GM03348 (cell line): ENCODE measurements at regions not wholly inside any gene's neighbourhood (a gene's known extent, or its start where the extent isn't known, plus 50 kb on each side); places are given as distances from the start of the nearest gene placed in this dataset.
"Not testable (repeated sequence)": the region's sequence is repeated elsewhere in the genome, so short reads cannot be mapped to it uniquely, and the experiment has no call there.

Experiments
- DNase-seq: peaks from one replicate; pipeline ENCODE4 v3.0.0; 2012; ENCODE audit warnings: low spot score

DNA sequence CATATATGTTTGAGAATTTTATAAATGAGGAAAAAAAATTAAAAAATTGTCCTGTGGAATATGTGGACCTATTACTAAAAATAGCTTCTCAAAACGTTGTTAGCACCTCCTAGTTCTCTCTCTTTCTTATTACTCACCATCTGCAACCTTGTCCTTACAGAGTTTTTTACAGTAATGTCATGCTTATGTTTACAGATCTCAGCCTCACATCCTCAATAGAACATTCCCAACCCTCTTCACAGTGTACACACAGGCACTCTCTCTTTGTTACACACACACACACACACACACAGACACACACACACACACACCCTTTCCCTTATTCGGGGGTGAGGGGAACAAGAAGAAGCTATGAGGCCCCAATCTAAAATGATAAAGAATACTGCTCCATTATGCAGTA is 197.7 kb downstream of the SLITRK6 start:
- no peak for DNase-seq

- no peak for DNase-seq
Measured at GRCh38 chr13:85597790-85598500, 201.3 kb downstream of the SLITRK6 start.

- DNase-seq, result no peak
Measured at GRCh38 chr13:85592211-85592610, 207.0 kb downstream of the SLITRK6 start.

DNA sequence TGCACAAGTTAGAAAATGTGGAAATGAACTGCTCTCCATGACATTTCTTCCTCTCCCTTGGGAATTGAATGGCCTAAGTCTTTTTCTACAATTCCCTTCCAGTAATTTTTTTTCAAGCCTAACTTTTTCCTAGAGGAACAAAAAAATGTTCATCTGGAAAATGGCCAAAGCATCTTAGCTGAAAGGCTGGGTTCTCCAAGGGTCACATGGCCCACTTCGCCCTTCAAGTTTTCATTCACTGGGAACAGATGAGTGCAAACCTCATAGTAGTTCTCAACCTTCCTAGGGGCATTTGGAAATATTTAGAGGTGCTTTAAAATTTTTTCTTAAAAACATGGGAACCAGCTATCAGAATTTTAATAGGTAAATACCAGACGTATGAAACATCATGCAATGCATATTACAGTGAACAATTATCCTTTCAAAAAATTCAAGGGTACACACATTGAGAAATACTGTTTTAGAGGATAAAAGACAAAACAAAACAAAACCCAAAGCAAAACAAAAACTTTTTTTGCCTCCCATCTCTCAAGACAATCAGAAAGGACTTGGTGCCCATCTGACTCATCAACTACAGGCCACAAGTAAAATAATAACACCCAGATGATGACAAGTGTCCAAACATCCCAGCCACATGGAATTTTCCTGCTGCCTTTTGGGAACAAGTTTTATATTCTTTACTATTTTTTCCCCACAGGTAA is 208.8 kb downstream of the SLITRK6 start:
- no peak for DNase-seq

- no peak for DNase-seq
Measured at GRCh38 chr13:85589021-85589420, 210.2 kb downstream of the SLITRK6 start.

DNA sequence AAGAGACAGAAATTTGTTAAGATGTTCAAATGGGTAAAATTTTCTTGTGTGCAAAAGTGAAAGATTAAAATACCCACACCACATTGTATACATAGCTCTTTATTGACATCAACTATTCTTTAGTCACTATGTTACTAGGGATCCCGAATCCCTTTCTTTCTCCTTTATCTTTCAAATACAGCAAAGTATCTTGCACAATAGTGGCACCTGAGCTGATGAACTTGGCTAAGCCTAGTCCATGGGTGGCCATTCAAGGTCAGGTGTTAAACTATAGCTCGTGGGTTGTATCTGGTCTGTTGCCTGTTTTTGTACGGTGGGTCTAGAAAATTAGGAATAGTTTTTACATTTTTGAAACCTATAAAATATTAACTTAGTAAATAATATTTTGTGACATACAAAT is 210.9 kb downstream of the SLITRK6 start:
- no peak for DNase-seq

DNA sequence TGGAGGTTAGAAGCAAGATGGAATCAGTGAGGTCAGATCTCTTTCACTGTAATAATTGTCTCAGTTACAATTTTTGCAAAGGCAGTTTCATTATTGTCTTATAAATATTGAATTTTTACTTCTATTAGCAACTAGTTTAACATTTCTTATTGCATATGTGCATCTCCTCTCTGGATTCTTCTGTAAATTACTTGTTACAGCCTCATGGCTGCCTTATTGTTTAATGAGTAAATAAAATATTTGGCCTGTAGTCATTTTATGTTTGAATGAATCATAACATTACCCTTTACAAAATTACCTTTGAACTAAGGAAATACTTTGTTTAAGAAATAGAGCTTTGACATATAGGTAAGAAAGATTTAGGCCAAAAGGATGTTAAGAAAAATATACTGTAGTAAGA is 212.4 kb downstream of the SLITRK6 start:
- DNase-seq, result no peak

GRCh38 chr13:85586422-85586831 is 212.8 kb downstream of the SLITRK6 start:
- DNase-seq, result no peak

DNA sequence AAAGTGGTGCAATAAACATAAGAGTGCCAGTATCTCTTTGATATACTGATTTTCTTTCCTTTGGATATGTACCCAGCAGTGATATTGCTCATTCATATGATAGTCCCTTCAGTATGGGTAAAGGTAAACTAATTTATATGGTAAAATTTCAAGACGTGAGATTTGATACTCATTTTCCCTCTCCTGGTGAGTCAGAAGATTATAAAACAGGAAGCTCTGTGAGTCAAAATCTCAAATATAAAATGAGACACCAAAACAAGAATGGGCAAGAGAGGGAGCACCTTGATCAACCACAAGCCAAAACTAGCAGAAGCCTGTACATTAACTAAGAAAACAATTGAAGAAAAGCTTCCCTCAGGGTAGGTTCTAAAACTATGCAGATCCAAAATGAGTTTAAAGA is 216.3 kb downstream of the SLITRK6 start:
- DNase-seq, result no peak

GRCh38 chr13:85575110-85575509 is 224.1 kb downstream of the SLITRK6 start:
- DNase-seq, result no peak

GRCh38 chr13:85567909-85568308 is 231.3 kb downstream of the SLITRK6 start:
- no peak for DNase-seq

GRCh38 chr13:85565652-85566051 is 233.6 kb downstream of the SLITRK6 start:
- no peak for DNase-seq

DNA sequence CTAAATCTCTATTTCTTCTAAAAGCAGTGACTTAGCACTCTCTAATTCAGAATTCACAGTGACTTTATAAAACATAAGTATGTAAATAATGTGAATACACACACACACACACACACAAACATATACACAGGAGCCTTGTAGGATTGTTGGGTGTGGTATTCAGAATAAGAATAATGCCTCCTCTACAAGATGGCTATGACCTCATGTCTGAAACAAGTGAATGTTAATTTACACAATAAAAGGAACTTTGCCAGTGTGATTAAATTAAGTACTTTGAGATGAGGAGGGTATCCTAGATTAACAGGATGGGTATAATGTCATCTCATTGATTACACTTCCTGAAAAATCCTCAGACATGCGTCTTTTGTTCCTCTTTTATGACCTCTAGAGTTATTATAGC is 234.6 kb downstream of the SLITRK6 start:
- DNase-seq, result no peak

GRCh38 chr13:85562282-85562681 is 236.9 kb downstream of the SLITRK6 start:
- no peak for DNase-seq

GRCh38 chr13:85557691-85558467 is 241.3 kb downstream of the SLITRK6 start:
- no peak for DNase-seq

GRCh38 chr13:85551012-85551411 is 248.2 kb downstream of the SLITRK6 start:
- DNase-seq, result no peak

DNA sequence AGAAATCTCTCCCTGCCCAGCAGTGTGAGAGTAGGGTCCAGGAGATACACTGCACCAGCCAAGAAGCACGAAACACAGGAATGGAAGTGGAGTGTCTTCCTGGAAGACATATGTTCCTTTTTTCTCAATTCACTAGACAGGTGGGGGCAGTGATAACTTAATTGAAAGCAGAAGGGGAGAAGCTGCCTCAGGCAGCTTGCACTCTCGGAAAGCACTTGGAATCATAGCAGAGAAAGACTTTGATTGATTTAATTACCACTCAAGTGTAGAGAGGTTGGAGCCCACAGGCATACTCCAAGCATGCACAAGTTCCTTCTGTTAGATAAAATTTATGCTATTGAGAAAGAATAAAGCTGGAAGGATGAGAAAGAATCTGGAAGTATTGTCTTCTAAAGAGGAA is 249.4 kb downstream of the SLITRK6 start:
- DNase-seq, result no peak

- not testable (repeated sequence) for DNase-seq
Measured at GRCh38 chr13:85548845-85549244, 250.4 kb downstream of the SLITRK6 start.

DNA sequence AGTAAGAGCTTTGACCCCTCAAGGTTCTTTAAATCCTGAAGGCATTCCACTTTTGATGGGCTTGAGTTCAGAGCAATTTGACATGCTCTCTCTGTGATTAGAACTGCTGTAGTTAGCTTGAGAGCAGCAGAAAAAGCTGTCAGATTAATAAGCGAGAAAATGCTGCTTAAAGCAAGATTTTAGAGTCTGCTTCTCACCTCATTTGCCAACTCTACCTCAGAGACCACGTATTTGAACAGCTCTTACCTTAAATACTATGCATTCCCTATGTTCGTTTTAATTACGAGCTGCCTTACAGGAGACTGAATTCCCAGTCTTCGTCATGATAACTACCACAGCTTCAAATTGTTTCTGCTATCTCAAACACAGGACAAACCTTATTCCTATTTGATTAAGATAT is 253.4 kb downstream of the SLITRK6 start:
- no peak for DNase-seq

DNA sequence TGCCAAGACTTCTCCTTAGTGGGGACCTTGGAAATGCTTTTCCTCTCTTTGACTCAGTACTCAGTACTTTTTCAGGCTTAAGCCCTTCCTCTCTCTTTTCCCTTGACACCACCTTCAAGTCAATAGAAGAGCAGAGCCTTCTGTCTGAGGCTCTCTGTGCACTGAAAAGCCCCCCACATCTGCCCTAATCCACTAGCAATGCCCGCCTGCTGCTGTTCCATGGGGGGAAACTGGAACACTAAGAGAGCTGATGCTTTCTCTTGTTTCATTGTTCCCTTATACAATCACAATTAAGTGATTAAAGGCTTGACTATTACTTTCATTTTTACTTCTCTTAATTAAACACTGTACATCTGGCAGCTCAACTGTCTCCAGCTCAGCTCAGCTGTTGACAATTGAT is 254.5 kb downstream of the SLITRK6 start:
- DNase-seq, result no peak

DNA sequence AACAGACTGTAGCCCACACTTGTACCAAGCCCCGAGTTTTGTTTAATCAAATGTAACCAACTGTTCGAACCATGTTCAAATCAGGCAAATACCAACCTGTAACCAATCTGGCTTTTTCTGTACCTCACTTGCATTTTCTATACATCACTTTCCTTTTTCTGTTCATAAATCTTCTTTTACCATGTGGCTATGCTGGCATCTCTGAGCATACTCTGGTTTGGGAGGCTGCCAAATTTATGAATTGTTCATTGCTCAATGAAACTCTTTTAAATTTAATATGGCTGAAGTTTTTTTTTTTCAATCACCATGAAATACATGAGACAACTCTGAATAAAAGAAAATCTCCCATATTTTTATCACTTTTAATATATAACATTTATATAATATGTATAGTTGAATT is 256.1 kb downstream of the SLITRK6 start:
- DNase-seq, result no peak

- no peak for DNase-seq
Measured at GRCh38 chr13:85541476-85541875, 257.7 kb downstream of the SLITRK6 start.

GRCh38 chr13:85538957-85539356 is 260.3 kb downstream of the SLITRK6 start:
- DNase-seq, result no peak
